Trophoblast cell (in vitro differentiated cells and primary cell): ENCODE measurements at regions not wholly inside any gene's neighbourhood (a gene's known extent, or its start where the extent isn't known, plus 50 kb on each side); places are given as distances from the start of the nearest gene placed in this dataset.
A peak's percentile ranks its signal among the peaks of the same experiment; 100 is the strongest.

ENCODE experiments used
- DNase-seq, 2 donors: peaks; one replicate each; pipeline ENCODE4 v3.0.0-alpha.2; 2016
- H2AFZ ChIP-seq: 2 replicates; pipeline ENCODE4 v1.6.1; 2013; ENCODE audit warnings: low read length, moderate library complexity, mild to moderate bottlenecking; ENCODE audit not compliant: insufficient read depth, poor library complexity
- H2AK5ac ChIP-seq: 2 replicates; pipeline ENCODE4 v1.6.1; 2013; ENCODE audit warnings: mild to moderate bottlenecking, low read length
- H2BK120ac ChIP-seq: 2 replicates; pipeline ENCODE4 v1.6.1; 2013; ENCODE audit warnings: low read length, mild to moderate bottlenecking, moderate library complexity; ENCODE audit not compliant: insufficient read depth, poor library complexity
- H2BK12ac ChIP-seq: 2 replicates; pipeline ENCODE4 v1.6.1; 2013; ENCODE audit warnings: mild to moderate bottlenecking, low read length, moderate library complexity
- H2BK5ac ChIP-seq: 2 replicates; pipeline ENCODE4 v1.6.1; 2013; ENCODE audit warnings: low read length, low read depth, moderate library complexity, mild to moderate bottlenecking; ENCODE audit not compliant: poor library complexity
- H3K14ac ChIP-seq: 2 replicates; pipeline ENCODE4 v1.6.1; 2013; ENCODE audit warnings: mild to moderate bottlenecking, low read length
- H3K18ac ChIP-seq: 2 replicates; pipeline ENCODE4 v1.6.1; 2013; ENCODE audit warnings: mild to moderate bottlenecking, low read length
- H3K23ac ChIP-seq: 2 replicates; pipeline ENCODE4 v1.6.1; 2013; ENCODE audit warnings: low read length
- H3K27ac ChIP-seq: 2 replicates; pipeline ENCODE4 v1.5.1; 2013; ENCODE audit warnings: low read depth, mild to moderate bottlenecking, inconsistent platforms, low read length, moderate library complexity
- H3K27me3 ChIP-seq: 2 replicates; pipeline ENCODE4 v1.6.1; 2013; ENCODE audit warnings: inconsistent platforms, mild to moderate bottlenecking, low read length, moderate library complexity; ENCODE audit not compliant: insufficient read depth
- H3K36me3 ChIP-seq, 2 experiments: 1 replicate in 1 of 2; 2 replicates in 1 of 2; pipeline ENCODE4 v1.6.1; 2013; ENCODE audit warnings: low read length in 2 of 2, mild to moderate bottlenecking in 2 of 2, moderate library complexity in 1 of 2; ENCODE audit not compliant: insufficient read depth in 2 of 2, control insufficient read depth in 1 of 2
- H3K4ac ChIP-seq: 2 replicates; pipeline ENCODE4 v1.6.1; 2013; ENCODE audit warnings: low read depth, mild to moderate bottlenecking, low read length, moderate library complexity
- H3K4me1 ChIP-seq, 2 experiments: 1 replicate in 1 of 2; 2 replicates in 1 of 2; pipeline ENCODE4 v1.6.1; 2013; ENCODE audit warnings: low read length in 2 of 2, mild to moderate bottlenecking in 2 of 2, moderate library complexity in 1 of 2; ENCODE audit not compliant: insufficient read depth in 2 of 2, control insufficient read depth in 1 of 2
- H3K4me2 ChIP-seq: 2 replicates; pipeline ENCODE4 v1.6.1; 2013; ENCODE audit warnings: inconsistent platforms, mild to moderate bottlenecking, low read length, moderate library complexity
- H3K4me3 ChIP-seq: 2 replicates; pipeline ENCODE4 v1.5.1; 2013; ENCODE audit warnings: mild to moderate bottlenecking, low read depth, low read length, inconsistent platforms
- H3K79me1 ChIP-seq: one replicate; pipeline ENCODE4 v1.6.1; 2013; ENCODE audit warnings: low read length
- H3K79me2 ChIP-seq: 2 replicates; pipeline ENCODE4 v1.6.1; 2013; ENCODE audit warnings: low read length, mild to moderate bottlenecking; ENCODE audit not compliant: control insufficient read depth, insufficient read depth, poor library complexity
- H3K9ac ChIP-seq: 2 replicates; pipeline ENCODE4 v1.6.1; 2013; ENCODE audit warnings: mild to moderate bottlenecking, low read length
- H3K9me3 ChIP-seq: 2 replicates; pipeline ENCODE4 v1.6.1; 2013; ENCODE audit warnings: low read depth, mild to moderate bottlenecking, control low read depth, inconsistent platforms, low read length; ENCODE audit not compliant: insufficient read depth
- H4K12ac ChIP-seq: 2 replicates; pipeline ENCODE4 v1.6.1; 2013; ENCODE audit warnings: low read depth, mild to moderate bottlenecking, low read length, moderate library complexity
- H4K8ac ChIP-seq: 2 replicates; pipeline ENCODE4 v1.6.1; 2013; ENCODE audit warnings: low read depth, mild to moderate bottlenecking, low read length, moderate library complexity
- H4K91ac ChIP-seq: one replicate; pipeline ENCODE4 v1.6.1; 2013; ENCODE audit warnings: low read depth, mild to moderate bottlenecking, low read length, moderate library complexity
- WGBS: extraction: QIAGEN DNeasy Blood & Tissue Kit; methylation state at CpG from one replicate; pipeline ENCODE4 v1.1.7; 2013; ENCODE audit warnings: missing lambda C conversion rate; ENCODE audit not compliant: insufficient read length, insufficient coverage; ENCODE audit errors: extremely low coverage; 5-methylcytosine and 5-hydroxymethylcytosine counted together

- no peak overlapping the region for H2BK12ac ChIP-seq
- no peak overlapping the region for H2AK5ac ChIP-seq
- no peak overlapping the region for H4K8ac ChIP-seq
- no peak overlapping the region for H2BK120ac ChIP-seq
- no peaks in the 10 kb centered on the region for H3K27me3 ChIP-seq
- no peak overlapping the region for H2AFZ ChIP-seq
- no peak overlapping the region for H3K4ac ChIP-seq
- H3K23ac ChIP-seq, result no peak overlapping the region
- H3K14ac ChIP-seq, result no peak overlapping the region
- no CpG with 5 or more reads among the region's 6 CpGs for WGBS
- no peaks in the 10 kb centered on the region for H3K79me2 ChIP-seq
- H4K91ac ChIP-seq, result no peak overlapping the region
- no peaks in the 10 kb centered on the region for H3K9me3 ChIP-seq
- no peaks in the 10 kb centered on the region for H3K36me3 ChIP-seq
- DNase-seq, result no peak
- no peak overlapping the region for H3K18ac ChIP-seq
- no peaks in the 10 kb centered on the region for H3K79me1 ChIP-seq
- H3K4me1 ChIP-seq, result peaks cover 0 to 2% of the 10 kb centered on the region in 2 experiments
- no peak overlapping the region for H3K9ac ChIP-seq
- H3K4me3 ChIP-seq, result no peak overlapping the region
- H4K12ac ChIP-seq, result no peak overlapping the region
- no peak overlapping the region for H3K27ac ChIP-seq
- no peak overlapping the region for H3K4me2 ChIP-seq
- H2BK5ac ChIP-seq, result no peak overlapping the region
Measured at GRCh38 chr15:31974154-31974794, 56.0 kb upstream of the CHRNA7 start.

DNA sequence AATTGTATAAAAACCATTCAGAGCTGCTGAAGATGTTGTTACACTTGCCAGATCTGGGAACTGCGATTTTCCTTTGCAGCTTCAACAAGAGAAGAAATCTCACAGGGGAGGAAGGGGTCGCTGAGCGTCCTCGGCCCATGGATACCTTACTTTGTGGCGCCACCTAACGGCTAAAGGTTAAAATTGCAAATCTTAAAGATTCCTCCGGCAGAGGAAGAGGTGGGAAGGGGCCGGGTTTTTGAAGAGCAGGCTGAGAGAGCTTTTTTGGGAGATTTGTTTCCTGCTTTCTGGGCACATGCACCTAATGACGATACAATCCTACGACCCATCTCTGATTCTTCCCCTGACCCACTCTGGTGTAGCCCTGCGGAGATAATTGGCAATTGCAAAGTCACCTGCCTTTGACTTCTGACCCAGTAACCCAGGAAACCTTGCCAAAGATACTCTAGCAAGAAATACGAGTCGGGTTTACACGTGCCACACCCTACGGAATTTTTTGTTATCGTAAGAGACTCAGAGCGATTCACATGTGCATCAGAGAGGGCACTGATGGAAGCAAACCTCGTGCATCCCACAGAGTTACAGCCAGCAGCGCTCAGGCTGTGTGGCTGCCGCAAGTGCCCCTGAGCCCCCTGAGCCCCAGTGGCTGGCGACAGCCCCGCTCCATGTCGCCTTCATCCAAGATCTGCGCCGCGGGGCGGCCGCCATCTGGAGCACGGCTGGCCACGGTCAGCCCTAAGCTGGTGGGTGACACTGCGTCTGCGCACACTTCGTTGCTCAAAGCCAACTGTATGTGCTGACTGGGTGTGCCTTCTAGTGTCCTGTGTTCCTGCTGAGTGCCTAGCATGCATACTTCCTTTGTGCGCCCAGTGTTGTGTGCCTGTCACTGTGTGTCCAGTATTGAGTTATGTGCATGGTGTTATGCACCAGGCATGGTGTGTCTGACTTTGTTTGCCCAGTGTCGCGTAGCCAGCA is 55.2 kb upstream of the CHRNA7 start:
- H3K9ac ChIP-seq, result no peak overlapping the region
- no CpG with 5 or more reads among the region's 36 CpGs for WGBS
- no peak overlapping the region for H3K18ac ChIP-seq

DNA sequence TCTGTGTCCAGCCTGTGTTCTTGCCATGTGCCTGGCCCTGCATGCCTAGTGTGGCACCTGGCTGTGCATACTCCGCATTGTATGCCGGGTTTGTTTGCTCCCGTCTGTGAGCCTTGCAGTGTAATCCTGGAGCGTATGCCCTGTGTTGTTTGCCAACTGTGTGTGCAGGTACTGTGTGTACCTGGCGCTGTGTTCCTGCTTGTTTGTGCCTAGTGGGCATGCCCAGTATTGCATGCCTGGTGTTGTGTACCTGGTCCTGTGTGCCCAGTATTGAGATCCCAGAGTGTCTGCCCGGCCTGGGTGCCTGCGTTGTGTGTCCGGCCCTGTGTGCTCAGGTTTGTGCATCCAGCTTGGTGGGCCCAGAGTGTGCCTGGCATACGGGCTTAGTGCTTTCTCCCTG is 54.5 kb upstream of the CHRNA7 start:
- Histone ChIP-seq H3K36me3 (no peaks in the 10 kb centered on the region), H3K4me1 (peaks cover 0 to 2% of the 10 kb centered on the region in 2 experiments), H3K27ac (no peak overlapping the region), H3K4me3 (no peak overlapping the region), H3K79me2 (no peaks in the 10 kb centered on the region), H2AK5ac (no peak overlapping the region), H4K8ac (no peak overlapping the region), H2BK12ac (no peak overlapping the region), H3K23ac (no peak overlapping the region), H2BK120ac (no peak overlapping the region), H3K18ac (no peak overlapping the region), H2AFZ (no peak overlapping the region), H4K91ac (no peak overlapping the region), H3K79me1 (no peaks in the 10 kb centered on the region), H3K27me3 (no peaks in the 10 kb centered on the region), H3K4ac (no peak overlapping the region), H2BK5ac (no peak overlapping the region), H4K12ac (no peak overlapping the region), H3K4me2 (no peak overlapping the region), H3K14ac (no peak overlapping the region), H3K9me3 (no peaks in the 10 kb centered on the region), H3K9ac (no peak overlapping the region)
- no peak for DNase-seq
- WGBS, result no CpG with 5 or more reads among the region's 9 CpGs

More for the DNA sequence above, 55.2 kb upstream of the CHRNA7 start:
- Histone ChIP-seq H3K4me3 (no peak overlapping the region), H3K79me2 (no peaks in the 10 kb centered on the region), H4K12ac (no peak overlapping the region), H2AK5ac (no peak overlapping the region), H2BK120ac (no peak overlapping the region), H2AFZ (no peak overlapping the region), H2BK5ac (no peak overlapping the region), H3K14ac (no peak overlapping the region), H3K79me1 (no peaks in the 10 kb centered on the region), H3K9me3 (no peaks in the 10 kb centered on the region), H3K36me3 (no peaks in the 10 kb centered on the region), H3K23ac (no peak overlapping the region), H4K91ac (no peak overlapping the region), H3K27ac (no peak overlapping the region), H3K27me3 (no peaks in the 10 kb centered on the region), H2BK12ac (no peak overlapping the region), H4K8ac (no peak overlapping the region), H3K4me1 (peaks cover 0 to 2% of the 10 kb centered on the region in 2 experiments), H3K4me2 (peak overlapping the region; percentile 2), H3K4ac (no peak overlapping the region)
- peak in 1 of 2 donors; percentile 59 for DNase-seq

DNA sequence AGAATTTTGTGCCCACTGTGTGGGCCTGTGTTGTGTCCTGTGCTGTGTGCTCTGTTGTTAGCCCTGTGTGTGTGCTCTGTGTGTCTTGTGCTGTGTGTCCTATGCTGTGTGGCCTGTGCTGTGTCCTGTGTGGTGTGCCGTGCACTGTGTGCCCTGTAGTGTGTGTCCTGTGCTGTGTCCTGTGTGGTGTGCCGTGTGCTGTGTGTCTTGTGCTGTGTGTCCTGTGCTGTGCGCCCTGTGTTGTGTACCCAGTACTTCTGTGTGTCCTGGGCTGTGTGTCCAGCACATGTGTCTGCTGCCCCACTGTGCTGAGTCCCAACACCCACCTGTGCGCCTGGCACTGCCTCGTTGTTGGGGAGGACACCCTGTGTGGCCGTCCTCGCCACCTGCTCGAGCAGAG is 53.2 kb upstream of the CHRNA7 start:
- no peak overlapping the region for H3K9ac ChIP-seq
- no peaks in the 10 kb centered on the region for H3K27me3 ChIP-seq
- no peaks in the 10 kb centered on the region for H3K9me3 ChIP-seq
- H3K4ac ChIP-seq, result no peak overlapping the region
- H2BK5ac ChIP-seq, result no peak overlapping the region
- no peaks in the 10 kb centered on the region for H3K79me1 ChIP-seq
- H3K4me1 ChIP-seq, result peaks cover 0 to 2% of the 10 kb centered on the region in 2 experiments
- no peak overlapping the region for H4K12ac ChIP-seq
- no peak overlapping the region for H3K4me2 ChIP-seq
- no peak overlapping the region for H3K27ac ChIP-seq
- H2AK5ac ChIP-seq, result no peak overlapping the region
- no peak overlapping the region for H4K8ac ChIP-seq
- no peak overlapping the region for H2AFZ ChIP-seq
- no peaks in the 10 kb centered on the region for H3K36me3 ChIP-seq
- H3K23ac ChIP-seq, result no peak overlapping the region
- no peak for DNase-seq
- H3K4me3 ChIP-seq, result peak overlapping the region; percentile 16
- WGBS, result no CpG with 5 or more reads among the region's 8 CpGs
- H2BK120ac ChIP-seq, result no peak overlapping the region
- H2BK12ac ChIP-seq, result no peak overlapping the region
- no peak overlapping the region for H3K14ac ChIP-seq
- H3K79me2 ChIP-seq, result no peaks in the 10 kb centered on the region
- no peak overlapping the region for H3K18ac ChIP-seq
- H4K91ac ChIP-seq, result no peak overlapping the region
